T-helper 1 cell treated with Interleukin-12 subunit alpha and Interleukin-12 subunit beta and Interleukin-4 antibody, amounts not matched to agents 30 ng/mL and 1 ng/mL, for 36 hours (primary cell): ENCODE measurements at regions not wholly inside any gene's neighbourhood (a gene's known extent, or its start where the extent isn't known, plus 50 kb on each side); places are given as distances from the start of the nearest gene placed in this dataset.

Experiments
- intact Hi-C: fragments of 100-400 bp; cut with micrococcal nuclease; formaldehyde crosslinking; loops from one replicate; pipeline ENCODE4 v1.15.1; 2024

DNA sequence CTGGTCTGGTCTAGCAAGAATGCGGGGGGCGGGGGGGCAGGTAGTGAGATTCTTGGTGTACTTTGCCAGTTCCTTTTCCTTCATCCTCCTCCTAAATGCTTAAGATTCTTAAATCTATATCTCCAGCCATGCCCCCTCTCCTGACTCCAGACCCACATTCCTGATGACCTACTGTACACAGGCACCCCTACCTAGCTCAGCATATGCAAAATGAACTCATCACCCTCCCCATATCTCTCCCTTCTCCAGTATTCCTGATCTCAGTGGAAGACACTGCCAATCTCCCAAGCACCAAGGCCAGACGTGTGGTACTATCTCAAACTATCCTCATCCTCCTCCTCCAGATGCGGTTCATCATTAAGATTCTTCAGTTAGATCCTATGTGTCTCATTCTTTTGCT lies 215.8 kb downstream of the SPTSSA start:
- intact Hi-C loops = no loop called here

DNA sequence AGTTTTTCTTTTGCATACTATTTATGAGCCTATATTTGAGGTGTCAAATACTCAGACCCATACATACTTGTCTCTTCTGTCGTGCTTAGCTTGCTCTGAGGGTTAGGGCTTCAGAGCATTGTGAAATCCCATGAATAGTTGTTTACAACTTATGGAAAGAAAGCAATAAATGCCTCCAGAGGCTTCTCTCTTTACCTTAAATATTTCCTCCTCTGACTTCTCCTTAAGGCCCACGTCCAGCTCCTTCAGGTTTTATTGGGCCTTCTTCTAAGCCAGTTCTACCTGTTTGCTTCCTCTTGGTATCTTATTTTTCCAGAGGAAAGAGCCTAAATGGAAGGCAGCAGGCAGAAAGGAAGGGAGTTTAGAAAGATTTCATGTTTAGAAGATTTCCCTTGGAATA lies 218.6 kb downstream of the SPTSSA start:
- intact Hi-C loops = no loop called here

DNA sequence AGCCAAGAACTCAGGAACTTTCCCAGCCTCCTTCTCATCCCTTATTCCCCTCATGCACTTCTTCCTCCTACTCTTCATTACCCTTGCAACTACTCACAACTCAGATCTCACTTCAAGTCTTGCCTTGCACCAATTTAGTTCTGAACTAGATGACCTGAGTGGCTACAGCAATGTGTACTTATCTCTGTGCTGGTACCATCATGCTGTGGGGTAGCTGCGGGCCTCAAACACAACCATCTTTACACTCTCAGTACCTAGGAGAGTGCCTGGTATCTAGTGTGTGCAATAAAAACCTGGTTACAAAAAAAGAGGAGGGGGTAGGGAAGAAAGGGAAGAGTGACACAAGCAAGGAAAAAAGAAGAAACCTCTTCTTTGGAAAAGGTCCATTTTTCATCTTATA lies 219.0 kb downstream of the SPTSSA start:
- intact Hi-C loops = no loop called here

DNA sequence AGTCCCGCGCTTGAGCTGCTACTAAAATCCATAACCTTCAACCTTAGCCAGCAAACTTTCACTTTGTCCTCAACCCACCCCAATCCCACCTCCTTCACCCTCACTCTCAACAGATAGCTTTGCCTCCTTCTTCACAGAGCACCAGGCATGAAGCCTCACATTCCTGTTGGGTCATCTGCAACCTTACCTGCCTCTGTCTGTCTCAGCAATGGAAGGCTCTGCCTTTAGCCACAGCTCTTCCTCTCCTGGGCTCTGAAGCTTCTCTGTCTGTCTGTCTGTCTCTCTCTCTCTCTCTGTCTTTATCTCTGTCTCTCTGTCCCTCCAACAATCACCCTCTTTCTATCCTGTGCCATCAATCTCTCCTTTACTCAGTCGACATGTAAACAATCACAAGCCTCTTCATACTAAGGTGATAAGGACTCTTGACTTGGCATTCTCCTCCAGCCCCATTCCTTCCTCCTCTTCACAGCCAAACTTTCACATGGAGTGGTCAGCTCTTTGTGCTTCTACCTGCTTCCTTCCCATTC lies 220.8 kb downstream of the SPTSSA start:
- intact Hi-C loops = no loop called here

DNA sequence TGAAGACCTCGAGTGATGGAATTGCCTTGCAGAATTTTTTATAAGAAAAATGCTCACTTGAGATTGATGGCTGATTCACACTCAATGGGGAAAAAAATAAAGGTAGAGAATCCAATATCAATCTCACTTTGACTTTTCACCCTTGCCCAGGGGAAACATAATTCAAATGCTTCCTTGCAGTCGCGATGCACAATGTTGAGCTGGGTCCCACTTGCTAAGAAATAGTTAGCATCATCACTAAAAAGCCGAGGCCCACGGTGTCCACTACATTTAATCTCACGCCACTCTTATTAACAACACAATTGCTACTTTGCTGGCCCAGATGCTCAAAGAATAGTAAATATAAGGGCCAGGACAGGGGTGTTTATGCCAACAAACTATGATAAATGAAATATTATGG lies 223.4 kb downstream of the SPTSSA start:
- intact Hi-C loops = no loop called here

DNA sequence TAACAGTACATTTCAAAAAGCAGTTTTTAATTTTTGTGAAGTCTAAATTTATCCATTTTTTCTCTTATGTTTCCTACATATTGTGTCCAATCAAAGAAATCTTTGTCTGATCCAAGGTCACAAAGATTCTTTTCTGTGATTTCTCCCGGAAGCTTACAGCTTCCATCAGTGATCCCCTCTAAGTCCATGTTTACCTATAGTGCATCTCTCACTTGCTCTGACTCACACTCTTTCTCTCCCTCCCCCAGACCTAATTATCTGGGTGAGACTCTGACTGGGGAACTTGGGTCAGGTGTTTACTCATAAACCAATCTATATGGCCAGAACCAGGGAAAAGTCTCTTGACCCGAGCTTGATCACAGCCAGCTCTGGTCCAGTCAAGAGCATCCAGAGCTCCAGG lies 224.4 kb downstream of the SPTSSA start:
- intact Hi-C loops = no loop called here

DNA sequence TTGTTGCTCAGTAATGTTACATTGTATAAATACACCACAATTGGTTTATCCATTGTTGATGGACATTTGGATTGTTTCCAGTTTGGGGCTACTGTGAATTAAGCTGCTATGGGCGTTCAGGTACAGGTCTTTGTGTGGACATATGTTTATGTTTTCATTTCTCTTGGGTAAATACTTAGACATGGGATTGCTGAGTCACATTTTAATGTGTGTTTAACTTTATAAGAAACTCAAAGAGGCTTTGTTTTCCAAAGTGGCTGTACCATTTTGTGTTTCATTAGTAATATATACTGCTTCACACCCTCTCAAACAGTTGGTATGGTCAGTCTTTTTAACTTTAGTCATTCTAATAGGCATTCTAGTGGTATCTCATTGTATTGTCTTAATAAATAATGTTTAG lies 225.0 kb downstream of the SPTSSA start:
- intact Hi-C loops = no loop called here

DNA sequence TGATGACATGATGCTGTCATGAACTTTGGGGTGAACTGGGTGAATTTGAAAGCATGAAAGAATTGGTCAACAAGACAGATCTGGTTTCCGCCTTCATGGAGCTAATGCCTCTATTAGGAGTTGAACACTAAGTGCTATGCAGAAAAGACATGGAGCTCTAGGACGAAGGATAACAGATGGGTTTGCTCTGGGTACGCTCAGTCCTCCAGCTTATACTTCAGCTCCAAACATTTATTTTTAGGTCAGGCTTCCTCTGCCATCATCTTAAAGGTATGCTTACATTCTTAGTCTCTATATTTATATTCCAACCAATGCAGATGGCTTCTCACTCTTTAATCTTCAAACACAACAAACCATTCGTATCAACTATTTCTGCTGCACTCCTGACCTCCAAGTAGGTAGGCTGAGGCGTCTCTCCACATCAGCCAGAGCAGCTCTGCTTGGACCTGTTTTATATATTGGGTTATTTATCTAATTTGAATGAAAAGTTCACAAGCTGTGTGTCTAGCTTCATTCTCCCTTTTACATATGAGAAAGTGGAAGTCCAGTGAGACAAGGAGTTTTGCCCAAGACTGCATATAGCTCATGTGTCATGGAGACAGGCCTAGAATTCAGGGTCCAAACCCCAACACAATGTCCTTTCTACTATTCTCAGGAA lies 226.3 kb downstream of the SPTSSA start:
- intact Hi-C loops = no loop called here

DNA sequence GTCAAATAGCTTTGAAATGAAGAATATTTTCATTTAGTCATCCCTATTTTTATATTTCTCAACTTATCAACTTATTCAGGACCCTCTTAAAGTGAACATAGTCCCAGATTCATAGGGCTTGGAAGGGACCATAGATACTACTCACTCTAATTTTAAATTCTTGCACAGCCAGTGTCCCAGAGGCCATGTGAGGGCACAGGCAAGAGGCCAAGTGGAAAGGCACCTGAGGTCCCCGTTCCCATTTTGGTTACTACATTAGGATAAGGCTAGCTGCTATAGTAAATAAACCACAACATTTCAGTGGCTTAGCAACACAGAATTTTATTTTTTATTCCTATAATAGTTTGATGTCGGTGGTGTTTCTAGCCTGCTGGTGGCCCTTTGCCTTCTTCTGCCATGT lies 227.8 kb downstream of the SPTSSA start:
- intact Hi-C loops = no loop called here

DNA sequence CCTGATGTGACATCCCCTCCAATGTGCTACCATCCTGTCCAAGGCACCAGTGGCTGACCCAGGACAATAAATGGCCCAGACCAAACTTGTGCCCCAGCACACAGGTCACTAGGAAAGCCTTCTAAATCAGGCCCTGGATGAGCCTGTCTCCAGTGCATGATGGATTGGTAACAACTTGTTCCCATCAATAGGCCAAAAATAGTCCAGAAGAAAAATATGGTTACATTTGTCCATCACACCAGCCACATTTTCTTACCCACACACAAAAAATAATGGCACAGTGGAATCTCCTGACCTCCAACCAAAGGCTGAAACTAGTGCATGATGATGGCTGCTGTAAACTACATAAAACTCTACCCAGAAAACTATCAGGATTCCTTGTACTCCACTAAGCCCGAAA lies 228.4 kb downstream of the SPTSSA start:
- intact Hi-C loops = no loop called here

DNA sequence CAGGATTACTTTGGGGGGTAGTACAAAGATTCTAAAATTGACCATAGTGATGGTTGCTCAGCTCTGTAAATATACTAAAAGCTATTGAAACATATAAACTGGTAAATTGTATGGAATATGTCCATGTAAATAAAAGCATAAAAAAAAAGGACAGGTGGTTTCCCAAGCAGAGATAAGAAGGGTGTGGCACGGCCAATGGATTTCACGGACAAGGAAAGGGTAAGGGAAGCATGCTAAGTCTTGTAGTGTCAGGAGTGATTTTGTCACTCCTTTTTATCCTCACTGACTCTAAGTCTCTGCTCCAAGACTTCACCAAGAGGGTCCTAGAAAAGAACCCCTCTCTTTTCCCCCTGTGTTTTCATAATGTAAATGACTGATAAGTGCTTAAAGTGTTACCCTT lies 229.2 kb downstream of the SPTSSA start:
- intact Hi-C loops = no loop called here

DNA sequence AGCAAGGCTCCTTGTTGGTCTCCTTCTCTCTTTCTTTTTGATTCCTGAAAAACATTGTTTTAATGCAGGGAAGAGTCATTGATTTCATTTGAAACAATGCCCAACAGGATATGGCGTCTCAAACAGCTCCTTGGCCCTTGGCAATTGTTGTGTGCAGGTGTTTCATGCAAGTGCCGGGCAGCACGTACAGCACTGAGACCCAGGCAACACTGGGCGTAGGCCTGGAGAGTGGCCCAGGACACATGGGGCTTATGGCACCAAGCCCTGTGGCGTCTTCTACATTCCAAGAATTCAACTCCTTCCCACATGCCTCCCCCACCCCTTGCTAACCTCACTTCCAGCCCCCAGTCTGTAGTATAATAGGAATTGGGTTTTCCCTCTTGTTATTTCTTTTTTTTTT lies 230.4 kb downstream of the SPTSSA start:
- intact Hi-C loops = no loop called here

DNA sequence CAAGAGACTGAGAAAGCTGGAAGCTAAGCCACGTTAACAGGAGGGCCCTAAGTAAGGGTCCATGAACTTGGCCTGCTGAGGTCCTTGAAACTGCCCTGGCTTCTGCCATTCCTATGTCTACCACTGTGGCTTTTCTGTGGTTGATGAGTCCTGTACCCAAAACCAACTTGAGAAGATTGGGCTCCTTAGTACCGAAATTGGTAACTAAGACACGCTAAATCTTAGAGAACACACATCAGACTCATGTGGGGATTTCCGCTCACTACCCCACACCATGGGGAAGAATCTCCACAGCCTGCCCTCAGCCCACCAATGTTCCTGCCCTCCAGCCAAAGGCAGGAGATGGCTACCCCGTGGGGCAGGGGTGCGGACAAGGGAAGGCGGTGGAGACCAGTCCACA lies 232.9 kb downstream of the SPTSSA start:
- intact Hi-C loops = loop anchor here (5.0 to 10.0 kb wide), 2 partner anchors 184 to 282 kb away; no protein-coding TSS in a partner anchor

DNA sequence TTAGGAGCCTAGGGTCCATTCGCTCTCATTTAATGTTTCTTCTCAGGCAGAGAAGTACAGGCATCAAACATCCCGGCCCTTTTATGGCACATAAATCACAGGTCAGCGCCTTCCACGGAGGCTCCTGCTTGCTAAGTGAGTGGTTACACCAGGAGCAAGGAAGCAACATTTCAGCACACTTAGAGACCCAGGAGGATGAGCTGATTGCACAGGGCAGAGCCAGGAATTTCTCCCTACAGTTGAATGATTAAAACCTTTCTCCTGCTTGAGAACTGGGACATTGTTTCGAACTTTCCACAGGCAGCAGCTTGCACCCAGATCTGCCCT lies 233.4 kb downstream of the SPTSSA start:
- intact Hi-C loops = loop anchor here (1.0 to 10.0 kb wide), 8 partner anchors 130 to 1652 kb away; no protein-coding TSS in a partner anchor

DNA sequence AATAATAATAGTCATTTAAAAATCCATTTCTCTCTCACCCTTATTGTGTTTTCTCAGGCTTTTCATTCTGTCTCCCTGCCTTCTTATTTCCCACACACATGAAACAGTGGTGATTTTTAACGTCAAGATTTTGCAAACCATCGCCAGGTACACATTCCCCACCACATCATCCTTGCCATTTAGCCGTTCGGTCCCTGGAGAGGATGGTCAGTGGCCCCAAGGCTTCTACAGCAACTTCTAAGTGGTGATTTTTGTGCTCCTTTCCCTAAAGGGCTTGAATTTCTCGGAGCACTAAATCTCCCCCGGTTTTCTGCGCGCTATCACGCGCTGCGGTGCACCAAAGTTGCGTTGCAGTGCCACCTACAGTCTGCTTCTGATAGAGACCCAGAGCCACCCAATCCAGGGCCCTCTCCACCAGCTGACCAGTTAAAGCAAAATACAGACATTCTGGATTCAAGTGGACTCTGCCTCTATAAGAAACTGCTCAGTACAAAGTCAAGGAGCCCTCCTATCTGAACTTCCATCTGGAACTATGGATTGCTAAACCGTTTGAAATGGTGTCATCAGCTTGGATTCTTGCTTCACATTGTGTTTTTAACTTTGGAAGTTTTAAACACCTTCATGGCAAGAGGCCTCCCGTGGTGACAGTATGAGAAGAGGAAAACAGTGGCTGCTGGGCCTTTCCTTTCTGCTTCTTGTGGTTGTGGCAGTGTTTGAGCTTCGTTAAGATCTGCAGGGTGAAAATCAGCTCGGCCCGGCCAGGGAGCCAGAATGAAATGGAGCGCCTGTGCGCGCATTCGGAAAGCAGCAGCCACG lies 234.0 kb downstream of the SPTSSA start:
- intact Hi-C loops = loop anchor here (1.0 to 10.0 kb wide), 8 partner anchors 130 to 1652 kb away; no protein-coding TSS in a partner anchor

DNA sequence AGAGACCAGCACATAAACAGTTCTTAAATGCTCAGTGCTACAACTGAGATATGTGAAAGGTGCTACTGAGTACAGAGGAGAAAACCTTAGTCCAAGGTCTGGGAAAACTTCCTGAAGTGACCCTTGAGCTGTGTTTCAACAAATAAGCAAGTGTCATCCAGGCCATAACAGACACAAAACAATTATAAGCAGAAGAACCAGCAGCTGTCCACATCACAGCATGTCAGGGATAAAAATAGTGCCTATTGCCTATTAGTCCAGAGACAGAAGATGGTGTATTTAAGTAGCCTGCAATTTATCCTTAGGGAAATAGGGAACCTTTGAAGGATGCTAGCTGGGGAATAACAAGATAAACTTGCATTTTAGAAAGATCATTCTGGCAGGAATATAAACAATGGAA lies 237.8 kb downstream of the SPTSSA start:
- intact Hi-C loops = loop anchor here (10.0 kb wide), 1 partner anchor 179 kb away; no protein-coding TSS in a partner anchor

DNA sequence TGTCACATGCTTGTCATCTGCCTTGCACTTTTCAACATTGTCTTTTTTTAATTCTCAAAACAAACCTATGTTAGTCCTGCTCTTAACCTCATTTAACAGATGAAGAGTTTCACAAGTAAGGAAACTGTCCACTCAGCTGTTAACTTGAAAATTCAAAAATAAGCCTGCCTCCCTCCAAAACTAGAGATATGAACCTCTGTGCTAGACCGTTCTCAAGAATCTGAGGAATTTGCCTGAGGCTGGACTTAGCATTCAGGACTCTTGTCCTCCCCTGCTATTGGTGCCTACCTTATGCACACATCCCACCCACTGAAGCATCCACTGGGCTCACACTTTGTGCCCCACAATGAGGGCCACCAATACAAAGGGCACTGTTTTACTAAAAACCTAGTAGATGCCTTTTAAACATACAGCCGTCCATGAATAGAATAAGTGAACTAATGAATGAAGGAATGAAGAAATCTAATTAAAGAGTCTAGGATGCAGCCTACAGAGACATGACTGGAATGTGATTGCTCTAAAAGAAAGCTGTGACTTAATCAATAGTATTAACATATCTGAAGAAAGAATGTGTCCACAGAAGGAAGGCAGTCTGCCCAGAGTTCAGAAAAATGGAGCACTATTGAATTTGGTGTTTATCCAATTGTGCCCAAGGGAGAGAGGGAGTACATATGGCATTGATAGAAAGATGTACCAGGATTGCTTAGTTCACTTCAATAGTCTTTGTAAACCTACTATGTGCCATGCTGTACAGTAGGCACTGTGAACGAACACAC lies 238.5 kb downstream of the SPTSSA start:
- intact Hi-C loops = loop anchor here (10.0 kb wide), 1 partner anchor 179 kb away; no protein-coding TSS in a partner anchor

DNA sequence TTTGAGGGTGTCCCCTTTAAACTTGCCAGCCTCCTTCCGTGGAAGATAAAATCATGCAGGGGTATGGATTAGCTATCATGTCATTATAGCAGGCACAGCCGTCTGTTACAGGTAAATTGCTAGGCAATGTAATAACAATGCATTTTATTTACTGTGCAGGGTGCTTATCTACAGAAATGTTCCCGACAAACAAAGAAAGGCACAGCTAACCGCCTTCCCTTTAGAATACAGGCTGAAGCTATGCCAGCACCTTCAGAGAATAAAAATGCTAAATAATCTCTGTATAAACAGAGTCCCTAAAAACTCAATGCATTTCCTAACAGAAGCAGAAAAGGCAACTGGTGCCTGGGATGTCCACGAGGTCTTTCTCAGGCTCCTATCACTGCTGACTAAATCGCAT lies 239.2 kb downstream of the SPTSSA start:
- intact Hi-C loops = loop anchor here (10.0 kb wide), 1 partner anchor 178 kb away; no protein-coding TSS in a partner anchor

DNA sequence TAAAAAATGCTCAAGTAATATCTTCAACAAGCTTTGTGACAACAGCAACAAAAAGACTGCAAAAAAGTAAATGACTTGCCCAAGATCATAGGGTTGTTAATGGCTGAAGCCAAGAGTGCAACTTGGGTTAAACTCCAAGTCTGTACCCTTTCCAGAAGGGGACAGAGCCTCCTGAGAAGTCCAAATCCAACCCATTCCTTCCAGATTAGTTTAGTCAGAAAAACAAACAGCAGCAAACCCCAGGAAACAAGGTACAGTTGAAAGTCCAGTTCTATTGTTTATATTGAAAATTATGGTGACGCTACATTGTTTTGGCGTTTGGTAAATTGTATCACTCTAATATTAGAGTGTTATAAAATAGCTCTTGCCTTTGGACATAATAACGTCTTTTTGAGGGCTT lies 239.9 kb downstream of the SPTSSA start:
- intact Hi-C loops = loop anchor here (10.0 kb wide), 1 partner anchor 177 kb away; no protein-coding TSS in a partner anchor

DNA sequence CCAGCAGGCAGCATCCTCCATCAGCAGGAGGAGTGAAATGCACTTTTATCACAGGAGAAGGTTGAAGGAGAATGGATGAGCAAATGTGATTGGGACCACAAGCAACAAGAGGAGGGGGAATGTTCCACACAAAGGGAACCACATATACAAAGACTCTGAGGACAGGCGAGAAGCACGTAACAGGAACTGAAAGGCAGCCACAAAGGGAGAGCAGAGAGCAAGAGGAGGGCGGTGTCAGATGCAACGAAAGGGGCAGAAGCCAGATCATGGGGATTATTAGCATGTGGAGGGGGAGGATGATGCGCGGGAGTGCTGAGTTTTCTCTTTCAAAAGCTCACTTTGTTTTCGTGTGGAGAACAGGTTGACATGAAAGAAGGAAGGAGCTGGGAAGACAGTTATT lies 241.1 kb downstream of the SPTSSA start:
- intact Hi-C loops = loop anchor here (10.0 kb wide), 1 partner anchor 176 kb away; no protein-coding TSS in a partner anchor

DNA sequence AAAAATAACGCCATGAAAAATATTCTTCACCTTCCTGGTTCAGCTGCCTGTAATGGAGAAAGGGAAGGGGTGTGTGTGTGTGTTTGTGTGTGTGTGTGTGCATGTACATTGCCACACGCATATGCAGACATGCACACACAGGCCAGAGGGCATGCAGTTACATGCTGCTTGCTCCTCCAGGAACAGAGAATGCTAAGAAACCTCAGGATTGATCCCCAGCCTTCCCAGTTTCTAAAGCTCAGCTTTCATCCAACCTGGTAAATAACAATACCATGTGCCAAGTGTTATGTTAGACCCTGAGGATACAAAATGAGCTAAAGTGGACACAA lies 241.7 kb downstream of the SPTSSA start:
- intact Hi-C loops = loop anchor here (10.0 kb wide), 1 partner anchor 176 kb away; no protein-coding TSS in a partner anchor
